GM13976 (cell line): ENCODE measurements at regions not wholly inside any gene's neighbourhood (a gene's known extent, or its start where the extent isn't known, plus 50 kb on each side); places are given as distances from the start of the nearest gene placed in this dataset.
"Not testable (repeated sequence)": the region's sequence is repeated elsewhere in the genome, so short reads cannot be mapped to it uniquely, and the experiment has no call there.

Experiments
- DNase-seq: peaks from one replicate; pipeline ENCODE4 v3.0.0; 2012; ENCODE audit warnings: low spot score
- CTCF ChIP-seq: IDR thresholded peaks from 2 replicates; pipeline ENCODE4 v1.5.1; 2012; ENCODE audit warnings: borderline replicate concordance, mild to moderate bottlenecking; ENCODE audit not compliant: insufficient read depth; ENCODE audit errors: extremely low read depth, missing control alignments, control extremely low read depth
- in situ Hi-C: fragments of 300-500 bp; cut with MboI; formaldehyde crosslinking; loops from one replicate; pipeline ENCODE4 v1.12.0; 2022; ENCODE audit warnings: low sequenced_read_pairs, mixed read lengths, inconsistent platforms; ENCODE audit not compliant: unreplicated experiment

GRCh38 chr6:144667532-144668503 lies 382.7 kb downstream of the UTRN start:
- TF ChIP-seq CTCF = no peak
- in situ Hi-C loops = no loop called here
- DNase-seq = no peak

GRCh38 chr6:144670259-144670658 lies 385.1 kb downstream of the UTRN start:
- DNase-seq, in situ Hi-C loops: not testable (repeated sequence)

DNA sequence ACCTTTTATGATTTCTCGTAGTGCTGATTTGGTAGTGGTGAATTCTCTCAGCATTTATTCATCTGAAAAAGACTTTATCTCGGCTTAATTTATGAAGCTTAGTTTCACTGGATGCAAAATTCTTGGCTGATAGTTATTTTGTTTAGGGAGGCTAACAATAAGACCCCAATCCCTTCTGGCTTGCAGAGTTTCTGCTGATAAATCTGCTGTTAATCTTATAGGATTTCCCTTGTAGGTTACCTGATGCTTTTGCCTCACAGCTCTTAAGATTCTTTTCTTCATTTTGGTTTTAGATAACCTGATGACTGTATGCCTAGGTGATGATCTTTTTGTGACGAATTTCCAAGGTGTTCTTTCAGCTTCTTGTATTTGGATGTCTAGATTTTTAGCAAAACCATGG lies 388.7 kb downstream of the UTRN start:
- in situ Hi-C loops = no loop called here
- no peak for TF ChIP-seq CTCF
- DNase-seq = no peak

DNA sequence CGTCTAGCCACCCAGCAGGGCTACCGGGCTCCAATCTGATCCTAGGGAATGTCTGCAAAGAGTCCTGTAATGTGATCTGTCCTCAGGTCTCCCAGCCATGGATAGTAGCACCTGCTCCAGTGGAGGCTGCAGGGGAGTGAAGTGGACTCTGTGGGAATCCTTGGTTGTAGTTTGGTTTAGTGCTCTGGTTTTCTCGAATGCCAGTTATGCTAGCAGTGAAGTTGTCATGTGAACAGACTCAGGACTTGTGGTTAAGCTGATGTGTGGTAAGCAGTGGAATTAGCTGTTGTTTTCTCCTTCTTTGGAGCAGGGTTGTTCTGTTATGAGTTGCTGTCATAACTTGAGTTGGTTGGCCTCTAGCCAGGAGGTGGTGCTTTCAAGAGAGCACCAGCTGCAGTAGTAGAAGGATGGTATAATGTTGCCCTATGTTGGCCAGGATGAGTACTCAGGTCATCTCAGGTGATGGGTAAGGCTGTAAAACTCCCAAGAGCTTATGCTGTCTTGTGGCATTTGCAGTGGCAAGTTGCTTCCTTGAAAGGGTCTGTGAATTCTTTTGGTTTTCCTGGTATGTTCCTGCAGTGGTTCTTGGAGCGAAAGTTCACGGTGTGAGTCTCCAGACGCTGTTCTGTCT lies 390.2 kb downstream of the UTRN start:
- in situ Hi-C loops = no loop called here
- DNase-seq = no peak
- TF ChIP-seq CTCF = no peak

DNA sequence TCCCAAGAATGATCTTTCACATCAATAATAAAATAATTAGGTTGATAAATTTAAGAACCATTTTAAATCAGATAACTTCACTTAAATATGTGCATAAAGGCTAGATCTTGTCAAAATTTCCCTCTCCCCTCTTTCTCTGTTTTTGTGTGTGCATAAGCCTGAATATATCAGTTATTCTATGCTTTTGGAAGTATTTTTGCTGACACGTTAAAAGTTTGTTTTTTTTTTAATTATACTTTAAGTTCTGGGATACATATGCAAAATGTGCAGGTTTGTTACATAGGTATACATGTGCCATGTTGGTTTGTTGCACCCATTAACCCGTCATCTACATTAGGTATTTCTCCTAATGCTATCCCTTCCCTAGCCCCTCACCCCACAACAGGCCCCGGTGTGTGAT lies 391.2 kb downstream of the UTRN start:
- in situ Hi-C loops = not testable (repeated sequence)

GRCh38 chr6:144677263-144677662 lies 392.1 kb downstream of the UTRN start:
- in situ Hi-C loops, DNase-seq: not testable (repeated sequence)

More for the DNA sequence above, 391.2 kb downstream of the UTRN start:
- not testable (repeated sequence) for DNase-seq

GRCh38 chr6:144678844-144679243 lies 393.7 kb downstream of the UTRN start:
- DNase-seq = no peak
- TF ChIP-seq CTCF = no peak
- in situ Hi-C loops = no loop called here

GRCh38 chr6:144681334-144681733 lies 396.2 kb downstream of the UTRN start:
- no peak for DNase-seq

More at GRCh38 chr6:144681334-144681733, 396.2 kb downstream of the UTRN start:
- in situ Hi-C loops = no loop called here
- TF ChIP-seq CTCF = no peak
